Effector memory CD4-positive, alpha-beta T cell (primary cell): ENCODE measurements at regions not wholly inside any gene's neighbourhood (a gene's known extent, or its start where the extent isn't known, plus 50 kb on each side); places are given as distances from the start of the nearest gene placed in this dataset.

Experiments used
- DNase-seq, 3 donors: peaks; one replicate each; pipeline ENCODE4 v3.0.0-alpha.2; 2020
- H3K27ac ChIP-seq: 2 replicates; pipeline ENCODE4 v1.7.0; 2013; ENCODE audit warnings: mild to moderate bottlenecking, low read length, moderate library complexity; ENCODE audit not compliant: insufficient read depth, poor library complexity, severe bottlenecking
- H3K27me3 ChIP-seq: replicated peaks from 2 replicates; pipeline ENCODE4 v1.7.0; 2013; ENCODE audit warnings: mild to moderate bottlenecking, low read length; ENCODE audit not compliant: insufficient read depth, control insufficient read depth, poor library complexity, severe bottlenecking
- H3K36me3 ChIP-seq: 2 replicates; pipeline ENCODE4 v1.7.0; 2013; ENCODE audit warnings: mild to moderate bottlenecking, low read length, moderate library complexity; ENCODE audit not compliant: control insufficient read depth, insufficient read depth
- H3K4me1 ChIP-seq: 2 replicates; pipeline ENCODE4 v1.7.0; 2013; ENCODE audit warnings: low read length, mild to moderate bottlenecking; ENCODE audit not compliant: control insufficient read depth, insufficient read depth, poor library complexity, severe bottlenecking
- H3K4me3 ChIP-seq: 2 replicates; pipeline ENCODE4 v1.7.0; 2013; ENCODE audit warnings: low read length, low read depth, mild to moderate bottlenecking; ENCODE audit not compliant: insufficient read depth, poor library complexity, severe bottlenecking
- H3K9me3 ChIP-seq: 2 replicates; pipeline ENCODE4 v1.7.0; 2013; ENCODE audit warnings: mild to moderate bottlenecking, low read length, moderate library complexity; ENCODE audit not compliant: control insufficient read depth

DNA sequence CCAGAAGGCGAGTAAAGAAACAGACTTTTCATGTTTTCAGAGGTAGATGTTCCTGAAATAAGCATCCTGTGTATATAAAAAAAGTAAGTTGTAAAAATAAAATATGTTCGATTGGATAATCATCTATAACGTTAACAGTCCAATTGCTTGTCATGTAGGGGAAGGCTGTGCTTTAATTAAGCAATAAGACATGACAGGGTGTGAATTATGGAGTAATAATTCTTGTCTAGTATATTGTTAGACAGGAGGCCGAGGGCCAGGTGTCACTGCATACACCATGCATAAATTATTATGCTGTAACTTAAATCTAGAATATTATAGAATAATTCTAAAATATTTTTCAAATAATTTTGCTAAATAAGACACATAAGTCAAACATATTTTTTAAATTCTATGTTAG lies 494.6 kb upstream of the TENM3 start:
- no peaks in the 10 kb centered on the region for H3K36me3 ChIP-seq
- no peak overlapping the region for H3K4me3 ChIP-seq
- H3K27me3 ChIP-seq = no peaks in the 10 kb centered on the region
- no peak for DNase-seq
- no peaks in the 10 kb centered on the region for H3K9me3 ChIP-seq
- no peaks in the 10 kb centered on the region for H3K4me1 ChIP-seq
- H3K27ac ChIP-seq = no peak overlapping the region

- no peaks in the 10 kb centered on the region for H3K36me3 ChIP-seq
- H3K9me3 ChIP-seq = no peaks in the 10 kb centered on the region
- H3K4me3 ChIP-seq = no peak overlapping the region
- H3K27me3 ChIP-seq = no peaks in the 10 kb centered on the region
- H3K27ac ChIP-seq = no peak overlapping the region
- DNase-seq = no peak
- no peaks in the 10 kb centered on the region for H3K4me1 ChIP-seq
Measured at GRCh38 chr4:181752516-181752915, 490.7 kb upstream of the TENM3 start.

GRCh38 chr4:181753207-181753606 lies 490.0 kb upstream of the TENM3 start:
- DNase-seq = no peak

GRCh38 chr4:181755846-181756245 lies 487.4 kb upstream of the TENM3 start:
- no peak for DNase-seq

More at GRCh38 chr4:181753207-181753606, 490.0 kb upstream of the TENM3 start:
- no peak overlapping the region for H3K4me3 ChIP-seq
- no peaks in the 10 kb centered on the region for H3K4me1 ChIP-seq
- H3K36me3 ChIP-seq = no peaks in the 10 kb centered on the region
- no peak overlapping the region for H3K27ac ChIP-seq
- H3K27me3 ChIP-seq = no peaks in the 10 kb centered on the region
- no peaks in the 10 kb centered on the region for H3K9me3 ChIP-seq

GRCh38 chr4:181756451-181757095 lies 486.6 kb upstream of the TENM3 start:
- DNase-seq = no peak
- Histone ChIP-seq H3K9me3 (no peaks in the 10 kb centered on the region), H3K4me1 (no peaks in the 10 kb centered on the region), H3K4me3 (no peak overlapping the region), H3K27me3 (no peaks in the 10 kb centered on the region), H3K27ac (no peak overlapping the region), H3K36me3 (no peaks in the 10 kb centered on the region)

More at GRCh38 chr4:181755846-181756245, 487.4 kb upstream of the TENM3 start:
- H3K27ac ChIP-seq = no peak overlapping the region
- no peak overlapping the region for H3K4me3 ChIP-seq
- H3K4me1 ChIP-seq = no peaks in the 10 kb centered on the region
- no peaks in the 10 kb centered on the region for H3K9me3 ChIP-seq
- no peaks in the 10 kb centered on the region for H3K27me3 ChIP-seq
- H3K36me3 ChIP-seq = no peaks in the 10 kb centered on the region

- no peaks in the 10 kb centered on the region for H3K9me3 ChIP-seq
- no peaks in the 10 kb centered on the region for H3K27me3 ChIP-seq
- no peaks in the 10 kb centered on the region for H3K4me1 ChIP-seq
- no peaks in the 10 kb centered on the region for H3K36me3 ChIP-seq
- no peak overlapping the region for H3K4me3 ChIP-seq
- H3K27ac ChIP-seq = no peak overlapping the region
- DNase-seq = no peak
Measured at GRCh38 chr4:181757098-181757497, 486.1 kb upstream of the TENM3 start.

GRCh38 chr4:181757910-181758660 lies 485.1 kb upstream of the TENM3 start:
- Histone ChIP-seq H3K4me3 (no peak overlapping the region), H3K27ac (no peak overlapping the region), H3K4me1 (no peaks in the 10 kb centered on the region), H3K36me3 (no peaks in the 10 kb centered on the region), H3K27me3 (no peaks in the 10 kb centered on the region), H3K9me3 (no peaks in the 10 kb centered on the region)
- DNase-seq = no peak

DNA sequence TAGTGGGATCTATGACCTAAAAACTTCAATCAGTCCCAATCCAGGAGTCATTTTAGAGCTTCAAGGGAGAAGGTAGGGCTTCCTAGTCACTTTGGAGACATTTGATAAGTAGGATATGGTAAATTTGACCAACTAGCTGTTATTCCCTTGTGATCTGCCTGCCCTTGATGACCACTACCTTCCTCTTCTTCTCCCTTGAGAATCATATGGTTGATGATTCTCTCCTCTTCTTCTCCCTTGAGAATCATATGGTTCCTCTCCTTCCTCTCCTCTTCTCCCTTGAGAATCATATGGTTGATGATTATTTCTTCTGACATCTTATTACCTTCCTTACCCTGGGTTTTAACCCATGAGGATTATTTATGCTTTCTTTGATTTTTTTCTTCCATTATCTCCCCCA lies 482.6 kb upstream of the TENM3 start:
- no peak overlapping the region for H3K4me3 ChIP-seq
- no peak overlapping the region for H3K27ac ChIP-seq
- no peaks in the 10 kb centered on the region for H3K4me1 ChIP-seq
- H3K36me3 ChIP-seq = no peaks in the 10 kb centered on the region
- no peak for DNase-seq
- H3K9me3 ChIP-seq = no peaks in the 10 kb centered on the region
- H3K27me3 ChIP-seq = no peaks in the 10 kb centered on the region

GRCh38 chr4:181761156-181761555 lies 482.0 kb upstream of the TENM3 start:
- no peaks in the 10 kb centered on the region for H3K27me3 ChIP-seq
- no peak overlapping the region for H3K4me3 ChIP-seq
- H3K9me3 ChIP-seq = no peaks in the 10 kb centered on the region
- no peak overlapping the region for H3K27ac ChIP-seq
- no peaks in the 10 kb centered on the region for H3K4me1 ChIP-seq
- DNase-seq = no peak
- H3K36me3 ChIP-seq = no peaks in the 10 kb centered on the region

DNA sequence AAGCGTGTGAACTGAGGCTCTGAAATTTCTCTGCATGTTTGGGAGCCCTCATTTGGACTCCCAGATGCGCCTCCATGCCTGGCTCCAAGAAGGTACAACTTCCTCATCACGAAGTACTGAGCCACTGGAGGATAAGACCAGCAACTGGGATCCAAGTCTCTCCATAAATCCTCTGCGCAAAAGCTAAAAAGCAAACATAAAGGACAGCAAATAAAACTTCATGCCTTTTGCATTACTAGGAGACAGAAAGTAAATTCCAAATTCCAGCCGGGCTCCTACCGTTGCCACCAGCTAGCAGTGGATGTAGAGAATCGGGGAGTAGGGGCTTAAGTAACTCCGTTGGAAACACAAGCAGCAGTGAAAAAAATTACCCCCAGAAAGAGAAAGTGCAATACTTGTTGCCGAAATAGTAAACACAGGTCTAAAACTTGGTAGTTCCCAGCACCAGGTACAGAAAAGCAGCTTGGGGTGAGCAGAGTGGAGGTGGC lies 477.1 kb upstream of the TENM3 start:
- H3K4me1 ChIP-seq = no peaks in the 10 kb centered on the region
- H3K27me3 ChIP-seq = no peaks in the 10 kb centered on the region
- no peak overlapping the region for H3K4me3 ChIP-seq
- DNase-seq = no peak
- H3K9me3 ChIP-seq = no peaks in the 10 kb centered on the region
- no peaks in the 10 kb centered on the region for H3K36me3 ChIP-seq
- no peak overlapping the region for H3K27ac ChIP-seq
